KOPT-K1 (cell line): ENCODE measurements at regions not wholly inside any gene's neighbourhood (a gene's known extent, or its start where the extent isn't known, plus 50 kb on each side); places are given as distances from the start of the nearest gene placed in this dataset.

ENCODE experiments used
- H3K27ac ChIP-seq: fragments of 200-600 bp; sonication (generic); 2 replicates; pipeline ENCODE4 v1.5.1; 2016; ENCODE audit warnings: antibody characterized with exemption, mild to moderate bottlenecking, low read depth, low read length; ENCODE audit not compliant: poor library complexity, severe bottlenecking
- H3K36me3 ChIP-seq: fragments of 200-600 bp; sonication (generic); 2 replicates; pipeline ENCODE4 v1.5.1; 2017; ENCODE audit warnings: antibody characterized with exemption, mild to moderate bottlenecking, low read length, moderate library complexity; ENCODE audit not compliant: insufficient read depth
- H3K9me3 ChIP-seq: fragments of 200-600 bp; sonication (generic); 2 replicates; pipeline ENCODE4 v1.5.1; 2017; ENCODE audit warnings: antibody characterized with exemption, low read length, mild to moderate bottlenecking; ENCODE audit not compliant: insufficient read depth, poor library complexity, severe bottlenecking

GRCh38 chr5:61596265-61596664 lies 264.2 kb downstream of the ZSWIM6 start:
- Histone ChIP-seq H3K27ac (no peak overlapping the region), H3K9me3 (no peaks in the 10 kb centered on the region), H3K36me3 (no peaks in the 10 kb centered on the region)

- no peaks in the 10 kb centered on the region for H3K9me3 ChIP-seq
- no peak overlapping the region for H3K27ac ChIP-seq
- no peaks in the 10 kb centered on the region for H3K36me3 ChIP-seq
Observed at GRCh38 chr5:61597684-61598083, 265.6 kb downstream of the ZSWIM6 start.

- H3K9me3 ChIP-seq = no peaks in the 10 kb centered on the region
- no peaks in the 10 kb centered on the region for H3K36me3 ChIP-seq
- no peak overlapping the region for H3K27ac ChIP-seq
Observed at GRCh38 chr5:61598126-61598525, 266.1 kb downstream of the ZSWIM6 start.

GRCh38 chr5:61599370-61600122 lies 267.5 kb downstream of the ZSWIM6 start:
- Histone ChIP-seq H3K36me3 (no peaks in the 10 kb centered on the region), H3K27ac (no peak overlapping the region), H3K9me3 (no peaks in the 10 kb centered on the region)

GRCh38 chr5:61600123-61600444 lies 268.0 kb downstream of the ZSWIM6 start:
- Histone ChIP-seq H3K36me3 (no peaks in the 10 kb centered on the region), H3K9me3 (no peaks in the 10 kb centered on the region), H3K27ac (no peak overlapping the region)

GRCh38 chr5:61600945-61601511 lies 269.0 kb downstream of the ZSWIM6 start:
- Histone ChIP-seq H3K27ac (no peak overlapping the region), H3K9me3 (no peaks in the 10 kb centered on the region), H3K36me3 (no peaks in the 10 kb centered on the region)

- H3K36me3 ChIP-seq = no peaks in the 10 kb centered on the region
- no peaks in the 10 kb centered on the region for H3K9me3 ChIP-seq
- H3K27ac ChIP-seq = no peak overlapping the region
Observed at GRCh38 chr5:61603211-61603908, 271.3 kb downstream of the ZSWIM6 start.

- Histone ChIP-seq H3K9me3 (no peaks in the 10 kb centered on the region), H3K27ac (no peak overlapping the region)
Observed at GRCh38 chr5:61604076-61605025, 272.3 kb downstream of the ZSWIM6 start.

GRCh38 chr5:61609840-61610677 lies 278.0 kb downstream of the ZSWIM6 start:
- H3K36me3 ChIP-seq = no peaks in the 10 kb centered on the region
- H3K9me3 ChIP-seq = no peaks in the 10 kb centered on the region
- H3K27ac ChIP-seq = no peak overlapping the region

More at GRCh38 chr5:61604076-61605025, 272.3 kb downstream of the ZSWIM6 start:
- no peaks in the 10 kb centered on the region for H3K36me3 ChIP-seq

- H3K9me3 ChIP-seq = no peaks in the 10 kb centered on the region
- H3K27ac ChIP-seq = no peak overlapping the region
- H3K36me3 ChIP-seq = no peaks in the 10 kb centered on the region
Observed at GRCh38 chr5:61610678-61611024, 278.6 kb downstream of the ZSWIM6 start.

- H3K9me3 ChIP-seq = no peaks in the 10 kb centered on the region
- no peak overlapping the region for H3K27ac ChIP-seq
Observed at GRCh38 chr5:61612431-61612830, 280.4 kb downstream of the ZSWIM6 start.

GRCh38 chr5:61613679-61614078 lies 281.6 kb downstream of the ZSWIM6 start:
- H3K9me3 ChIP-seq = no peaks in the 10 kb centered on the region
- no peak overlapping the region for H3K27ac ChIP-seq

More at GRCh38 chr5:61612431-61612830, 280.4 kb downstream of the ZSWIM6 start:
- H3K36me3 ChIP-seq = no peaks in the 10 kb centered on the region

GRCh38 chr5:61614606-61615005 lies 282.5 kb downstream of the ZSWIM6 start:
- H3K27ac ChIP-seq = no peak overlapping the region
- H3K36me3 ChIP-seq = no peaks in the 10 kb centered on the region
- no peaks in the 10 kb centered on the region for H3K9me3 ChIP-seq

More at GRCh38 chr5:61613679-61614078, 281.6 kb downstream of the ZSWIM6 start:
- no peaks in the 10 kb centered on the region for H3K36me3 ChIP-seq

GRCh38 chr5:61617039-61617438 lies 285.0 kb downstream of the ZSWIM6 start:
- H3K36me3 ChIP-seq = no peaks in the 10 kb centered on the region
- H3K9me3 ChIP-seq = no peaks in the 10 kb centered on the region
- no peak overlapping the region for H3K27ac ChIP-seq
